OCI-LY7 (cell line): ENCODE measurements at regions not wholly inside any gene's neighbourhood (a gene's known extent, or its start where the extent isn't known, plus 50 kb on each side); places are given as distances from the start of the nearest gene placed in this dataset.

Experiments
- BruUV-seq: library from RNA; stranded (reverse); fragments of 400-500 nt; replicated peaks from 2 replicates; lab custom pipeline; 2021; lab: Mats Ljungman, UMichigan
- CTCF ChIA-PET: fragments of 300-600 bp; sonication (Branson Sonifier 250); formaldehyde crosslinking; loops from one replicate; lab custom pipeline; 2022; ENCODE audit warnings: antibody characterized with exemption; ENCODE audit not compliant: unreplicated experiment; lab: Charles Lee
- POLR2A ChIA-PET: fragments of 300-600 bp; sonication (Branson Sonifier 250); formaldehyde crosslinking; loops from one replicate; lab custom pipeline; 2022; ENCODE audit warnings: antibody characterized with exemption; lab: Charles Lee
- DNase-seq: peaks from one replicate; pipeline ENCODE4 v3.0.0-alpha.2; 2015; ENCODE audit warnings: low spot score
- H2AFZ ChIP-seq: fragments of 200-600 bp; sonication (generic), shearing (Covaris generic); 2 replicates; pipeline ENCODE4 v1.6.1; 2014; ENCODE audit warnings: mild to moderate bottlenecking, antibody characterized with exemption, low read length, moderate library complexity
- H3K27ac ChIP-seq: fragments of 200-600 bp; sonication (generic); 2 replicates; pipeline ENCODE4 v1.5.1; 2014; ENCODE audit warnings: mixed run types, low read depth, mild to moderate bottlenecking, moderate library complexity, low read length, inconsistent platforms; ENCODE audit not compliant: poor library complexity, severe bottlenecking
- H3K36me3 ChIP-seq: fragments of 200-600 bp; sonication (generic); 2 replicates; pipeline ENCODE4 v1.6.1; 2014; ENCODE audit warnings: mild to moderate bottlenecking, antibody characterized with exemption, low read length, moderate library complexity, mixed read lengths; ENCODE audit not compliant: insufficient read depth
- H3K4me1 ChIP-seq: fragments of 200-600 bp; sonication (generic); 2 replicates; pipeline ENCODE4 v1.5.1; 2014; ENCODE audit warnings: mild to moderate bottlenecking, low read length; ENCODE audit not compliant: insufficient read depth, poor library complexity, severe bottlenecking
- H3K4me2 ChIP-seq: fragments of 200-600 bp; sonication (generic); 2 replicates; pipeline ENCODE4 v1.6.1; 2014; ENCODE audit warnings: mild to moderate bottlenecking, low read length
- H3K4me3 ChIP-seq: fragments of 200-600 bp; sonication (generic); 2 replicates; pipeline ENCODE4 v1.5.1; 2014; ENCODE audit warnings: mild to moderate bottlenecking, low read depth, low read length; ENCODE audit not compliant: poor library complexity, severe bottlenecking
- H3K79me2 ChIP-seq: fragments of 200-600 bp; sonication (generic); 2 replicates; pipeline ENCODE4 v1.6.1; 2016; ENCODE audit warnings: low read depth, mild to moderate bottlenecking, low read length, moderate library complexity, mixed read lengths; ENCODE audit not compliant: insufficient read depth
- H3K9me2 ChIP-seq: fragments of 200-600 bp; sonication (generic); 2 replicates; pipeline ENCODE4 v1.6.1; 2016; ENCODE audit warnings: mild to moderate bottlenecking, low read length, mixed read lengths; ENCODE audit not compliant: insufficient read depth
- H3K9me3 ChIP-seq: fragments of 200-600 bp; sonication (generic); 2 replicates; pipeline ENCODE4 v1.6.1; 2014; ENCODE audit warnings: mild to moderate bottlenecking, mixed run types, low read length, mixed read lengths
- H4K20me1 ChIP-seq: fragments of 200-600 bp; sonication (generic); 2 replicates; pipeline ENCODE4 v1.6.1; 2014; ENCODE audit warnings: mild to moderate bottlenecking, antibody characterized with exemption, low read length, moderate library complexity, mixed read lengths; ENCODE audit not compliant: insufficient read depth
- CTCF ChIP-seq: fragments of 200-600 bp; sonication (generic); conservative IDR thresholded peaks from 2 replicates; pipeline ENCODE4 v1.5.1; 2014; ENCODE audit warnings: mild to moderate bottlenecking, antibody characterized with exemption, low read length, moderate library complexity, mixed read lengths
- EZH2phosphoT487 ChIP-seq: fragments of 200-600 bp; sonication (generic); IDR thresholded peaks from 2 replicates; pipeline ENCODE4 v1.6.1; 2018; ENCODE audit warnings: low read depth, borderline replicate concordance, mild to moderate bottlenecking, mixed run types, antibody characterized with exemption, low read length, moderate library complexity, mixed read lengths
- intact Hi-C: fragments of 100-400 bp; cut with micrococcal nuclease; formaldehyde crosslinking; loops from one replicate; pipeline ENCODE4 v1.10.0; 2022; ENCODE audit not compliant: unreplicated experiment

GRCh38 chr7:9680713-9681112, 1247.3 kb downstream of the NXPH1 start:
- no peak overlapping the region for H3K4me3 ChIP-seq
- BruUV-seq = no TSS peak

GRCh38 chr7:9681284-9681683, 1247.9 kb downstream of the NXPH1 start:
- TF ChIP-seq EZH2phosphoT487 = no peak
- no peak for TF ChIP-seq CTCF
- intact Hi-C loops = no loop called here

More at GRCh38 chr7:9680713-9681112, 1247.3 kb downstream of the NXPH1 start:
- ChIA-PET CTCF (no interaction called here), POLR2A (no interaction called here)
- no peak for TF ChIP-seq EZH2phosphoT487
- TF ChIP-seq CTCF = no peak
- H3K27ac ChIP-seq = no peak overlapping the region
- no peak overlapping the region for H2AFZ ChIP-seq
- DNase-seq = no peak
- no peaks in the 10 kb centered on the region for H3K79me2 ChIP-seq
- H3K4me1 ChIP-seq = no peaks in the 10 kb centered on the region
- H3K9me2 ChIP-seq = no peaks in the 10 kb centered on the region
- no peaks in the 10 kb centered on the region for H3K36me3 ChIP-seq
- H3K9me3 ChIP-seq = no peaks in the 10 kb centered on the region
- H4K20me1 ChIP-seq = no peaks in the 10 kb centered on the region
- intact Hi-C loops = no loop called here
- no peak overlapping the region for H3K4me2 ChIP-seq

GRCh38 chr7:9691286-9691685, 1257.9 kb downstream of the NXPH1 start:
- Histone ChIP-seq H4K20me1 (no peaks in the 10 kb centered on the region), H3K9me3 (no peaks in the 10 kb centered on the region), H3K9me2 (no peaks in the 10 kb centered on the region), H2AFZ (no peak overlapping the region), H3K4me2 (no peak overlapping the region), H3K36me3 (no peaks in the 10 kb centered on the region), H3K4me1 (no peaks in the 10 kb centered on the region), H3K79me2 (no peaks in the 10 kb centered on the region), H3K4me3 (no peak overlapping the region), H3K27ac (no peak overlapping the region)
- intact Hi-C loops = no loop called here
- no peak for DNase-seq
- POLR2A ChIA-PET = no interaction called here
- CTCF ChIA-PET = no interaction called here
- TF ChIP-seq EZH2phosphoT487 (no peak), CTCF (no peak)
- BruUV-seq = no TSS peak

More at GRCh38 chr7:9681284-9681683, 1247.9 kb downstream of the NXPH1 start:
- no peak overlapping the region for H3K27ac ChIP-seq
- ChIA-PET CTCF (no interaction called here), POLR2A (no interaction called here)
- no peak overlapping the region for H3K4me2 ChIP-seq
- no peaks in the 10 kb centered on the region for H4K20me1 ChIP-seq
- H3K79me2 ChIP-seq = no peaks in the 10 kb centered on the region
- no peaks in the 10 kb centered on the region for H3K4me1 ChIP-seq
- DNase-seq = no peak
- BruUV-seq = no TSS peak
- no peaks in the 10 kb centered on the region for H3K9me2 ChIP-seq
- no peaks in the 10 kb centered on the region for H3K9me3 ChIP-seq
- no peak overlapping the region for H2AFZ ChIP-seq
- no peak overlapping the region for H3K4me3 ChIP-seq
- no peaks in the 10 kb centered on the region for H3K36me3 ChIP-seq
